Tibial artery (tissue), 4 donors: ENCODE measurements at regions not wholly inside any gene's neighbourhood (a gene's known extent, or its start where the extent isn't known, plus 50 kb on each side); places are given as distances from the start of the nearest gene placed in this dataset.

Experiments used
- DNase-seq, 2 donors: peaks; one replicate each; pipeline ENCODE4 v3.0.0-alpha.2; 2019
- H3K27ac ChIP-seq, 2 donors: fragments of 200-600 bp; sonication (generic) in 1 of 2; 1 replicate in 1 of 2; 2 replicates in 1 of 2; pipeline ENCODE4 v1.5.1; 2018 to 2019; ENCODE audit warnings: mild to moderate bottlenecking in 1 of 2
- H3K27me3 ChIP-seq, 2 donors: fragments of 200-600 bp; sonication (generic) in 1 of 2; one replicate each; pipeline versions ENCODE4 v1.5.1 to v1.6.0; 2016 to 2019
- H3K36me3 ChIP-seq, 3 donors: fragments of 200-600 bp; sonication (generic) in 2 of 3; one replicate each; pipeline ENCODE4 v1.5.1; 2016 to 2019; ENCODE audit warnings: mild to moderate bottlenecking in 2 of 3
- H3K4me1 ChIP-seq, 4 donors: fragments of 200-600 bp; sonication (generic) in 2 of 4; 1 replicate in 3 of 4; 2 replicates in 1 of 4; pipeline ENCODE4 v1.5.1; 2016 to 2019
- H3K4me3 ChIP-seq, 2 donors: fragments of 200-600 bp; sonication (generic) in 1 of 2; 1 replicate in 1 of 2; 2 replicates in 1 of 2; pipeline ENCODE4 v1.5.1; 2018 to 2019; ENCODE audit warnings: mild to moderate bottlenecking in 2 of 2
- H3K9me3 ChIP-seq, 3 donors: fragments of 200-600 bp; sonication (generic) in 1 of 3; one replicate each; pipeline ENCODE4 v1.5.1; 2016 to 2019
- CTCF ChIP-seq, 2 experiments: fragments of 200-600 bp in 1 of 2; fragments of 450-650 bp in 1 of 2; IDR thresholded peaks; one replicate each; pipeline ENCODE4 v1.5.1; 2017 to 2019; ENCODE audit warnings: antibody characterized with exemption in 2 of 2, mild to moderate bottlenecking in 1 of 2, moderate library complexity in 1 of 2
- intact Hi-C: fragments of 100-400 bp; cut with DNase I; formaldehyde crosslinking; loops from one replicate; pipeline ENCODE4 v1.15.0; 2023; ENCODE audit warnings: low total_unique reads

GRCh38 chr2:234680688-234681619, 184.1 kb upstream of the ARL4C start:
- DNase-seq: no peak
- TF ChIP-seq CTCF (IDR thresholded peaks at IDR 0.05): no peak
- peak overlapping the region in 1 of 2 donors; percentile 51 for H3K27ac ChIP-seq

DNA sequence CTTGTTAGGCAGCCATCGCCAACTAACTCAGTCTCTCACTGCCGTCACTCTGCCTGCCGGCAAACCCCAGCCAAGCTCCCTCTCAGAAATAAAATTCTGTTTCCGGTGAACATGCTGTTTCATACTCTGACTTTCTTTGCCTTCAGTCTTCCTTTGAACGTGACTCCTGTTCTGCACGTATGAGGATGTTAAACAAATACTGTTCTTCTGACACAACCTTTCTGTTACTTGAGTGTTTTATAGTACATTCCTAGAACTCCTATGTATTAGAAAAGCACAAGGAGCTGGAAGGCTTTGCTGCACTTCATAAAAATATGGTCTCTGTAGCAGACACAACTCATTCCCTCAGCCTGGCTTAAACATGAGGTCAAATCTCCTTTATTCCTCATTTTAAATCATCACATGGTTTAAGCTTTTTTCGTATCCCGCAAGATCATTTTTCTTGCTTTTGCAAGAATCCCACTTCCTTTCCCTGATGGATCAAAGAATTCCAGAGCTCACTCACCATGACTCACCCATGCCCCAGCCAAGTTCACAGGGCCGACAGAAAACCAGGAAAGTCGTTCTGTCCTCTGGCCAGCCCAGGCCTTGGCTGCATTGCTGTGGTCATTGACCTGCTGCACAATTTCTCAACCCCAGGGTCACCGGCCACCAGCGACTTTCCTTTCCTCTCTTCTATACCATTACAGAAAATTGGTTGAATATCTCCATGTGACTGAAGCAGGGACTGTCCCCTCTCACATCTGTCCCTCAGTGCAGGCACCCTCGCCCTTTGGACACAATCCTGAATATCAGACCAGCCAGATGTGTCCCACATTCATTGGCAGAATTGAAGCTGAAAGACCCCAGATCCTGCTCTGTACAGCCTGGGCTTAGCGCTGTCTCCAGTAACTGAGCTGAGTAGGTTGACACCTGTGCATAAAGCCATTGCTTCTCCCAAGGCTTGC, 183.1 kb upstream of the ARL4C start:
- Histone ChIP-seq H3K27ac (peak overlapping the region; percentile 42 to 51), H3K9me3 (no peaks in the 10 kb centered on the region), H3K36me3 (no peaks in the 10 kb centered on the region), H3K27me3 (no peaks in the 10 kb centered on the region), H3K4me1 (peaks cover 0 to 31% (median 19%) of the 10 kb centered on the region in 4 donors), H3K4me3 (no peak overlapping the region)
- DNase-seq: peak; percentile 81 to 82
- intact Hi-C loops: no loop called here
- no peak for TF ChIP-seq CTCF (IDR thresholded peaks at IDR 0.05)

More at GRCh38 chr2:234680688-234681619, 184.1 kb upstream of the ARL4C start:
- no peak overlapping the region for H3K4me3 ChIP-seq
- intact Hi-C loops: no loop called here
- no peaks in the 10 kb centered on the region for H3K36me3 ChIP-seq
- peaks cover 0 to 31% (median 19%) of the 10 kb centered on the region in 4 donors for H3K4me1 ChIP-seq
- no peaks in the 10 kb centered on the region for H3K27me3 ChIP-seq
- no peaks in the 10 kb centered on the region for H3K9me3 ChIP-seq

GRCh38 chr2:234679301-234679740, 182.4 kb upstream of the ARL4C start:
- Histone ChIP-seq H3K27ac (peak overlapping the region; percentile 42 to 51), H3K27me3 (no peaks in the 10 kb centered on the region), H3K9me3 (no peaks in the 10 kb centered on the region), H3K4me1 (peaks cover 0 to 38% (median 19%) of the 10 kb centered on the region in 4 donors), H3K36me3 (no peaks in the 10 kb centered on the region), H3K4me3 (no peak overlapping the region)
- no peak for DNase-seq
- TF ChIP-seq CTCF (IDR thresholded peaks at IDR 0.05): no peak
- intact Hi-C loops: no loop called here

DNA sequence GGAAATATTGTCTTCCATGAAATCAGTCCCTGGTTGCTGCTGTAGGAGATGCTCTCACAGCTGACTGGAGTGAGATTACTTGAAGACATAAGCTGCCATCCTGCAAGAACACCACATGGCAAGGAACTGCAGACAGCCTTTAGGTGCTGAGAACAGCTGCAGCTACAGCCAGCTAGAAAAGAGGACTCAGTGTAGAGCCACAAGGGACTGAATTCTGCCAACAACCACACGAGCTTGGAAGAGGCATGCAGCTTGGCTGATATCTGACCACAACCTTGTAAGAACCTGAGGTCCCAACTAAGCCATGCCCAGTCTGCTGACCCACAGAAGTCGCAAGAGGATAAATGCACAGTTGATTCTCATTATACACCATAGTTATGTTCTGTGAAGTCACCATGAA, 181.8 kb upstream of the ARL4C start:
- Histone ChIP-seq H3K4me3 (no peak overlapping the region), H3K27me3 (no peaks in the 10 kb centered on the region), H3K4me1 (peaks cover 0 to 38% (median 19%) of the 10 kb centered on the region in 4 donors), H3K9me3 (no peaks in the 10 kb centered on the region), H3K27ac (peak overlapping the region in 1 of 2 donors; percentile 42), H3K36me3 (no peaks in the 10 kb centered on the region)
- no peak for TF ChIP-seq CTCF (IDR thresholded peaks at IDR 0.05)
- intact Hi-C loops: no loop called here
- peak in 1 of 2 donors; percentile 68 for DNase-seq

- Histone ChIP-seq H3K4me1 (peaks cover 0 to 38% (median 19%) of the 10 kb centered on the region in 4 donors), H3K36me3 (no peaks in the 10 kb centered on the region), H3K4me3 (no peak overlapping the region), H3K27ac (no peak overlapping the region), H3K27me3 (no peaks in the 10 kb centered on the region), H3K9me3 (no peaks in the 10 kb centered on the region)
- TF ChIP-seq CTCF (IDR thresholded peaks at IDR 0.05): no peak
- intact Hi-C loops: no loop called here
- DNase-seq: no peak
Observed at GRCh38 chr2:234677758-234678538, 181.1 kb upstream of the ARL4C start.
